PFSK-1 (cell line): ENCODE measurements at regions not wholly inside any gene's neighbourhood (a gene's known extent, or its start where the extent isn't known, plus 50 kb on each side); places are given as distances from the start of the nearest gene placed in this dataset.

Source experiments
- FOXP2 ChIP-seq: optimal IDR thresholded peaks from 2 replicates; pipeline ENCODE3; 2011; ENCODE audit warnings: borderline replicate concordance, control low read depth, inconsistent platforms; ENCODE audit not compliant: insufficient read depth; ENCODE audit errors: extremely low read length, extremely low read depth
- POLR2AphosphoS5 ChIP-seq: IDR thresholded peaks from 2 replicates; pipeline ENCODE4 v1.6.1; 2012; ENCODE audit warnings: low read depth, mild to moderate bottlenecking, control low read depth, low read length, moderate library complexity
- REST ChIP-seq, 2 experiments: IDR thresholded peaks; 2 replicates each; pipeline versions ENCODE4 v1.6.1 to v1.8.0; 2011 to 2012; ENCODE audit warnings: low read depth in 2 of 2, low read length in 2 of 2, control low read depth in 1 of 2, inconsistent platforms in 1 of 2, mild to moderate bottlenecking in 1 of 2, moderate library complexity in 1 of 2; ENCODE audit not compliant: insufficient read depth in 1 of 2
- SIN3A ChIP-seq: IDR thresholded peaks from 2 replicates; pipeline ENCODE4 v1.6.1; 2012; ENCODE audit warnings: mild to moderate bottlenecking, low read length, moderate library complexity, borderline replicate concordance; ENCODE audit not compliant: insufficient read depth
- TAF1 ChIP-seq: IDR thresholded peaks from 2 replicates; pipeline ENCODE4 v1.6.1; 2012; ENCODE audit warnings: low read length, control low read depth, borderline replicate concordance; ENCODE audit not compliant: insufficient read depth

- TF ChIP-seq TAF1 (no peak), FOXP2 (no peak), REST (IDR thresholded peaks at IDR 0.05; ENCODE audit: insufficient read depth in 1 of 2, low read depth in 2 of 2, low read length in 2 of 2) (no peak), SIN3A (no peak), POLR2AphosphoS5 (no peak)
These were observed 185.0 kb upstream of the FOXF1 start for GRCh38 chr16:86325360-86325759.

GRCh38 chr16:86325895-86326294 lies 184.4 kb upstream of the FOXF1 start:
- no peak for TF ChIP-seq POLR2AphosphoS5
- TF ChIP-seq REST (IDR thresholded peaks at IDR 0.05; ENCODE audit: insufficient read depth in 1 of 2, low read depth in 2 of 2, low read length in 2 of 2), result no peak
- no peak for TF ChIP-seq SIN3A
- TF ChIP-seq TAF1, result no peak
- TF ChIP-seq FOXP2, result no peak

- no peak for TF ChIP-seq SIN3A
- no peak for TF ChIP-seq FOXP2
- no peak for TF ChIP-seq TAF1
- no peak for TF ChIP-seq POLR2AphosphoS5
- no peak for TF ChIP-seq REST (IDR thresholded peaks at IDR 0.05; ENCODE audit: insufficient read depth in 1 of 2, low read depth in 2 of 2, low read length in 2 of 2)
These were observed 183.0 kb upstream of the FOXF1 start for GRCh38 chr16:86327321-86327720.

- no peak for TF ChIP-seq TAF1
- TF ChIP-seq SIN3A, result no peak
- TF ChIP-seq POLR2AphosphoS5, result no peak
- no peak for TF ChIP-seq REST (IDR thresholded peaks at IDR 0.05; ENCODE audit: insufficient read depth in 1 of 2, low read depth in 2 of 2, low read length in 2 of 2)
- TF ChIP-seq FOXP2, result no peak
These were observed 179.4 kb upstream of the FOXF1 start for GRCh38 chr16:86330906-86331305.
